ENCODE measurements at regions not wholly inside any gene's neighbourhood (a gene's known extent, or its start where the extent isn't known, plus 50 kb on each side); places are given as distances from the start of the nearest gene placed in this dataset.

DNA sequence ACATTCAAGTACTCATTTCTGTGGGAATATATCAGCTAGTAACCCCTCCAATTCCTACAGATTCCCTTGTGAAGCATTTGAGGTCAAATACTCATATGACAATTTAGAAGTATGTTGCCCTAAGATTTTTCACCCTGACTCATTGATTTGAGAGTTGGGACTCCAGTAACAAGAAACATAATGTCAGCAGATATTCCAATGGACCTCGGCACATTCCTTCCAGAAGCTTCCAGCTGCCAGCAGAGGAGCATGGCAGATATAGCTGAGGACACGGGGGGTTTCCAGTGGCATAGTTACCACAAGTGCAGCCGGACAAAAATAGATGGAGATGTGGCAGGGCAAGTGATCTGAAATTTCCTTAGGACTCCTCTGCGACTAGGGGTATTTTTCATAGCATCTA, 101.9 kb upstream of the ARHGAP28 start:
- no peak for TF ChIP-seq GATA2 (IDR thresholded peaks at IDR 0.05; ENCODE audit: low read depth, low read length)
- no peak for TF ChIP-seq GATA3 (IDR thresholded peaks at IDR 0.05; ENCODE audit: low read depth, low read length)
